Liver (tissue), 8 donors: ENCODE measurements at regions not wholly inside any gene's neighbourhood (a gene's known extent, or its start where the extent isn't known, plus 50 kb on each side); places are given as distances from the start of the nearest gene placed in this dataset.

ENCODE experiments used
- DNase-seq: peaks from one replicate; pipeline ENCODE4 v3.0.0-alpha.2; 2017; ENCODE audit warnings: low spot score
- H3K27ac ChIP-seq, 2 donors: one replicate each; pipeline ENCODE4 v1.7.0; 2013; ENCODE audit warnings: inconsistent platforms in 2 of 2, low read length in 2 of 2, control low read depth in 1 of 2, low read depth in 1 of 2, mild to moderate bottlenecking in 1 of 2
- H3K27me3 ChIP-seq, 4 donors: one replicate each; pipeline versions ENCODE4 v1.6.1 to v1.7.0; 2013; ENCODE audit warnings: low read length in 3 of 4, inconsistent platforms in 1 of 4, mild to moderate bottlenecking in 1 of 4, moderate library complexity in 1 of 4; ENCODE audit not compliant: control insufficient read depth in 4 of 4, insufficient read depth in 4 of 4
- H3K36me3 ChIP-seq, 4 donors: one replicate each; pipeline versions ENCODE4 v1.6.1 to v1.7.0; 2013; ENCODE audit warnings: low read length in 3 of 4, mild to moderate bottlenecking in 3 of 4, low read depth in 1 of 4, moderate library complexity in 1 of 4; ENCODE audit not compliant: control insufficient read depth in 4 of 4, insufficient read depth in 3 of 4
- H3K4me1 ChIP-seq, 4 donors: one replicate each; pipeline versions ENCODE4 v1.6.1 to v1.7.0; 2013; ENCODE audit warnings: low read length in 3 of 4, mild to moderate bottlenecking in 3 of 4, moderate library complexity in 1 of 4; ENCODE audit not compliant: control insufficient read depth in 4 of 4, insufficient read depth in 4 of 4
- H3K4me3 ChIP-seq, 3 donors: one replicate each; pipeline versions ENCODE4 v1.6.1 to v1.7.0; 2013; ENCODE audit warnings: low read length in 3 of 3, control low read depth in 1 of 3, low read depth in 1 of 3, mild to moderate bottlenecking in 1 of 3
- H3K9ac ChIP-seq, 2 donors: one replicate each; pipeline ENCODE4 v1.7.0; 2013; ENCODE audit warnings: low read length in 2 of 2, mild to moderate bottlenecking in 2 of 2, moderate library complexity in 2 of 2, control low read depth in 1 of 2, low read depth in 1 of 2
- H3K9me3 ChIP-seq, 4 donors: one replicate each; pipeline versions ENCODE4 v1.6.1 to v1.7.0; 2013; ENCODE audit warnings: low read length in 3 of 4; ENCODE audit not compliant: control insufficient read depth in 4 of 4
- ATF3 ChIP-seq: IDR thresholded peaks from 2 replicates; pipeline ENCODE4 v1.6.1; 2016; ENCODE audit warnings: antibody characterized with exemption
- CTCF ChIP-seq: fragments of 150-350 bp; IDR thresholded peaks from 2 replicates; pipeline ENCODE4 v1.5.1; 2017; ENCODE audit warnings: improper control_type of control experiment, low read depth, low read length; ENCODE audit not compliant: missing input control
- EGR1 ChIP-seq, 2 donors: IDR thresholded peaks; 2 replicates each; pipeline ENCODE4 v1.6.1; 2016 to 2018; ENCODE audit warnings: antibody characterized with exemption in 2 of 2, low read depth in 2 of 2
- FOXA1 ChIP-seq: IDR thresholded peaks from 2 replicates; pipeline ENCODE4 v1.6.1; 2016; ENCODE audit warnings: antibody characterized with exemption
- FOXA2 ChIP-seq: IDR thresholded peaks from 2 replicates; pipeline ENCODE4 v1.6.1; 2016; ENCODE audit warnings: antibody characterized with exemption
- GABPA ChIP-seq, 2 donors: IDR thresholded peaks in 1 of 2; conservative IDR thresholded peaks in 1 of 2; 2 replicates each; pipeline ENCODE4 v1.6.1; 2016; ENCODE audit warnings: antibody characterized with exemption in 2 of 2, mild to moderate bottlenecking in 1 of 2, moderate library complexity in 1 of 2
- HNF4A ChIP-seq, 2 donors: conservative IDR thresholded peaks; 2 replicates each; pipeline ENCODE4 v1.6.1; 2016; ENCODE audit warnings: antibody characterized with exemption in 2 of 2, mild to moderate bottlenecking in 2 of 2
- HNF4G ChIP-seq: IDR thresholded peaks from 2 replicates; pipeline ENCODE4 v1.6.1; 2016; ENCODE audit warnings: antibody characterized with exemption
- JUND ChIP-seq, 2 donors: IDR thresholded peaks; 2 replicates each; pipeline ENCODE4 v1.6.1; 2016; ENCODE audit warnings: antibody characterized with exemption in 2 of 2
- MAX ChIP-seq: IDR thresholded peaks from 2 replicates; pipeline ENCODE4 v1.6.1; 2016; ENCODE audit warnings: antibody characterized with exemption
- NR2F2 ChIP-seq: IDR thresholded peaks from 2 replicates; pipeline ENCODE4 v1.6.1; 2016; ENCODE audit warnings: antibody characterized with exemption
- RAD21 ChIP-seq, 2 donors: IDR thresholded peaks; 2 replicates each; pipeline ENCODE4 v1.6.1; 2016; ENCODE audit warnings: antibody characterized with exemption in 2 of 2, mild to moderate bottlenecking in 2 of 2
- RXRA ChIP-seq, 2 donors: IDR thresholded peaks; 2 replicates each; pipeline ENCODE4 v1.6.1; 2017 to 2018; ENCODE audit warnings: antibody characterized with exemption in 2 of 2, mild to moderate bottlenecking in 1 of 2
- SP1 ChIP-seq: IDR thresholded peaks from 2 replicates; pipeline ENCODE4 v1.6.1; 2018; ENCODE audit warnings: antibody characterized with exemption, mild to moderate bottlenecking
- TAF1 ChIP-seq: conservative IDR thresholded peaks from 2 replicates; pipeline ENCODE4 v1.6.1; 2016; ENCODE audit warnings: antibody characterized with exemption, mild to moderate bottlenecking
- YY1 ChIP-seq: IDR thresholded peaks from 2 replicates; pipeline ENCODE4 v1.6.1; 2016; ENCODE audit warnings: antibody characterized with exemption, mild to moderate bottlenecking
- ZBTB33 ChIP-seq: IDR thresholded peaks from 2 replicates; pipeline ENCODE4 v1.6.1; 2016; ENCODE audit warnings: antibody characterized with exemption
- WGBS: extraction: QIAGEN DNeasy Blood & Tissue Kit; methylation state at CpG from one replicate; pipeline ENCODE4 v1.1.7; 2013; 5-methylcytosine and 5-hydroxymethylcytosine counted together
- TF ChIP-seq, protein P1 (sequence below): IDR thresholded peaks from 2 replicates; pipeline ENCODE4 v1.6.1; 2016; ENCODE audit warnings: antibody characterized with exemption, mild to moderate bottlenecking
- donor health status: healthy.
- donor health status: healthy.
- donor health status: healthy.
- donor health status: healthy.
- donor health status: healthy.

DNA sequence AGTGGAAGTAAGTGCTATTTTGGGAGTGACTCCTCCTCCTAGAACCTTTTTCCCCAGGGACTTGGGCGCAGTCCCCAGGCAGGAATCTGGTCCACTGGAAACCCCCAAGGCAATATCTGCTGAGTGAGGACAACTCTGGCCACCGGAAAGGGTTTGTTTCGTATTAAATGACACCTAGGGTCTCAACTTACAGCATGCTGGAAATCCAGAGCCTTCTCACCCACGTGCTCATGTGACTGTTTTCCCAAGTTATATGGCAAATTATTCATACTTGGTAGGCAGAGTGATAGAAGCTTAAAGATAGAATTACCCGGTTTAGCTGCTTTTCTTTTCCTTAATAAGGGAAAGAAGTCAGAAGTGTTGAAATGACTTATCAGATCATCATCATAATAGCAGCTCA, 436.9 kb upstream of the SPRED2 start:
- H3K9me3 ChIP-seq: no peaks in the 10 kb centered on the region
- peaks cover 0 to 3% (median 0%) of the 10 kb centered on the region in 4 donors for H3K27me3 ChIP-seq
- H3K36me3 ChIP-seq: no peaks in the 10 kb centered on the region
- H3K4me3 ChIP-seq: no peak overlapping the region
- H3K4me1 ChIP-seq: no peaks in the 10 kb centered on the region
- no peak for DNase-seq
- no peak overlapping the region for H3K27ac ChIP-seq
- H3K9ac ChIP-seq: no peak overlapping the region
- TF ChIP-seq NR2F2 (no peak), ATF3 (no peak), EGR1 (IDR thresholded peaks at IDR 0.05; ENCODE audit: low read depth in 2 of 2) (no peak), FOXA1 (no peak), HNF4A (conservative IDR thresholded peaks at IDR 0.05) (no peak), SP1 (no peak), HNF4G (no peak), JUND (IDR thresholded peaks at IDR 0.05) (no peak), RAD21 (IDR thresholded peaks at IDR 0.05) (no peak), FOXA2 (no peak), TAF1 (no peak), MAX (no peak), CTCF (no peak), RXRA (IDR thresholded peaks at IDR 0.05) (no peak), GABPA (IDR thresholded peaks at IDR 0.05 in 1 of 2, conservative IDR thresholded peaks at IDR 0.05 in 1 of 2) (no peak), YY1 (no peak)
- TF ChIP-seq, protein P1, sequence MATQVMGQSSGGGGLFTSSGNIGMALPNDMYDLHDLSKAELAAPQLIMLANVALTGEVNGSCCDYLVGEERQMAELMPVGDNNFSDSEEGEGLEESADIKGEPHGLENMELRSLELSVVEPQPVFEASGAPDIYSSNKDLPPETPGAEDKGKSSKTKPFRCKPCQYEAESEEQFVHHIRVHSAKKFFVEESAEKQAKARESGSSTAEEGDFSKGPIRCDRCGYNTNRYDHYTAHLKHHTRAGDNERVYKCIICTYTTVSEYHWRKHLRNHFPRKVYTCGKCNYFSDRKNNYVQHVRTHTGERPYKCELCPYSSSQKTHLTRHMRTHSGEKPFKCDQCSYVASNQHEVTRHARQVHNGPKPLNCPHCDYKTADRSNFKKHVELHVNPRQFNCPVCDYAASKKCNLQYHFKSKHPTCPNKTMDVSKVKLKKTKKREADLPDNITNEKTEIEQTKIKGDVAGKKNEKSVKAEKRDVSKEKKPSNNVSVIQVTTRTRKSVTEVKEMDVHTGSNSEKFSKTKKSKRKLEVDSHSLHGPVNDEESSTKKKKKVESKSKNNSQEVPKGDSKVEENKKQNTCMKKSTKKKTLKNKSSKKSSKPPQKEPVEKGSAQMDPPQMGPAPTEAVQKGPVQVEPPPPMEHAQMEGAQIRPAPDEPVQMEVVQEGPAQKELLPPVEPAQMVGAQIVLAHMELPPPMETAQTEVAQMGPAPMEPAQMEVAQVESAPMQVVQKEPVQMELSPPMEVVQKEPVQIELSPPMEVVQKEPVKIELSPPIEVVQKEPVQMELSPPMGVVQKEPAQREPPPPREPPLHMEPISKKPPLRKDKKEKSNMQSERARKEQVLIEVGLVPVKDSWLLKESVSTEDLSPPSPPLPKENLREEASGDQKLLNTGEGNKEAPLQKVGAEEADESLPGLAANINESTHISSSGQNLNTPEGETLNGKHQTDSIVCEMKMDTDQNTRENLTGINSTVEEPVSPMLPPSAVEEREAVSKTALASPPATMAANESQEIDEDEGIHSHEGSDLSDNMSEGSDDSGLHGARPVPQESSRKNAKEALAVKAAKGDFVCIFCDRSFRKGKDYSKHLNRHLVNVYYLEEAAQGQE: no peak
- 80% methylated on average over 5 of the region's 5 CpGs for WGBS

DNA sequence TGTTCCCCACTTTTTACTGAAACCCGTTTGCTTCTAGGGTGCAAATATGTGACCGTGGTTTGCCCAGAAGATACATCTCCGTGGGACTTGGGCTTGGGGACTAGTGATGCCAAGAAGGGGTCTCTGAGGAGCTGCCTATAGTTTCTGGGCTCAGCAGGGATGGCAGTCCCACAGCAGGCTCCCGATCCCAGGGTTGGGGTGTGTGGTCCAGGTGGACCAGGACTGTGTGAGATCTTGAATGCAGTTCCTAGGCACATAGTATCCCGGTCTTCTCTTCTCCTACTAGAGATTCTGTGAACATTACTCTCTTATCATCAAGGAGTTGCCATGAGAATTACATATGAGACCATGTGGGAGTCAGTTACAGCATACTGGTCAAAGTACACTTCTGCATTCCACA, 435.8 kb upstream of the SPRED2 start:
- Histone ChIP-seq H3K27ac (no peak overlapping the region), H3K4me3 (no peak overlapping the region), H3K9me3 (no peaks in the 10 kb centered on the region), H3K9ac (no peak overlapping the region), H3K4me1 (no peaks in the 10 kb centered on the region), H3K36me3 (no peaks in the 10 kb centered on the region), H3K27me3 (peaks cover 0 to 3% (median 0%) of the 10 kb centered on the region in 4 donors)
- no peak for DNase-seq
- WGBS: 89% methylated on average over 5 of the region's 5 CpGs
- TF ChIP-seq GABPA (IDR thresholded peaks at IDR 0.05 in 1 of 2, conservative IDR thresholded peaks at IDR 0.05 in 1 of 2): no peak
- no peak for TF ChIP-seq FOXA1
- TF ChIP-seq, protein P1: no peak
- TF ChIP-seq HNF4A (conservative IDR thresholded peaks at IDR 0.05): no peak
- no peak for TF ChIP-seq RXRA (IDR thresholded peaks at IDR 0.05)
- TF ChIP-seq ATF3: no peak
- TF ChIP-seq FOXA2: no peak
- no peak for TF ChIP-seq JUND (IDR thresholded peaks at IDR 0.05)
- TF ChIP-seq ZBTB33: no peak
- no peak for TF ChIP-seq MAX
- TF ChIP-seq RAD21 (IDR thresholded peaks at IDR 0.05): no peak
